CD4-positive, alpha-beta memory T cell (primary cell): ENCODE measurements at regions not wholly inside any gene's neighbourhood (a gene's known extent, or its start where the extent isn't known, plus 50 kb on each side); places are given as distances from the start of the nearest gene placed in this dataset.

Source experiments
- CTCF ChIA-PET: fragments of 350-600 bp; sonication (Branson Sonifier 250); formaldehyde crosslinking; loops from one replicate; lab custom pipeline; 2021; ENCODE audit warnings: inconsistent platforms; ENCODE audit not compliant: partially characterized antibody; lab: Charles Lee
- POLR2A ChIA-PET: fragments of 350-600 bp; sonication (Branson Sonifier 250); formaldehyde crosslinking; loops from one replicate; lab custom pipeline; 2021; ENCODE audit not compliant: partially characterized antibody; lab: Charles Lee
- DNase-seq, 5 donors: peaks; one replicate each; pipeline versions ENCODE4 v3.0.0 to v3.0.0-alpha.2; 2020 to 2022; ENCODE audit warnings: mixed read lengths in 1 of 5
- H3K27ac ChIP-seq: one replicate; pipeline ENCODE4 v1.7.0; 2013; ENCODE audit warnings: low read depth, low read length
- H3K27me3 ChIP-seq: 2 replicates; pipeline ENCODE4 v1.7.0; 2013; ENCODE audit warnings: mild to moderate bottlenecking, low read length, moderate library complexity; ENCODE audit not compliant: insufficient read depth
- H3K36me3 ChIP-seq: 2 replicates; pipeline ENCODE4 v1.7.0; 2013; ENCODE audit warnings: mild to moderate bottlenecking, low read length, moderate library complexity; ENCODE audit not compliant: insufficient read depth
- H3K4me1 ChIP-seq: 2 replicates; pipeline ENCODE4 v1.7.0; 2013; ENCODE audit warnings: mild to moderate bottlenecking, low read length, moderate library complexity; ENCODE audit not compliant: insufficient read depth
- H3K4me3 ChIP-seq, 2 donors: one replicate each; pipeline ENCODE4 v1.7.0; 2013; ENCODE audit warnings: low read length in 2 of 2, mild to moderate bottlenecking in 1 of 2
- H3K9me3 ChIP-seq, 2 donors: one replicate each; pipeline ENCODE4 v1.7.0; 2013; ENCODE audit warnings: low read length in 2 of 2, control low read depth in 1 of 2; ENCODE audit not compliant: control insufficient read depth in 1 of 2
- H3K27ac Mint-ChIP-seq, 7 donors: one replicate each; pipeline ENCODE4 v1.8.0; 2020 to 2021; ENCODE audit warnings: mixed read lengths in 7 of 7, mild to moderate bottlenecking in 6 of 7, inconsistent platforms in 3 of 7, moderate library complexity in 3 of 7
- H3K27me3 Mint-ChIP-seq, 2 donors: one replicate each; pipeline ENCODE4 v1.8.0; 2020 to 2021; ENCODE audit warnings: mixed read lengths in 2 of 2
- H3K36me3 Mint-ChIP-seq, 2 donors: one replicate each; pipeline ENCODE4 v1.8.0; 2020 to 2021; ENCODE audit warnings: mixed read lengths in 2 of 2, inconsistent platforms in 1 of 2, mild to moderate bottlenecking in 1 of 2
- H3K4me1 Mint-ChIP-seq, 4 donors: one replicate each; pipeline ENCODE4 v1.8.0; 2020 to 2021; ENCODE audit warnings: mixed read lengths in 4 of 4, mild to moderate bottlenecking in 1 of 4
- H3K4me3 Mint-ChIP-seq, 8 donors: one replicate each; pipeline ENCODE4 v1.8.0; 2020 to 2021; ENCODE audit warnings: mixed read lengths in 8 of 8, mild to moderate bottlenecking in 7 of 8, moderate library complexity in 6 of 8, inconsistent platforms in 3 of 8
- H3K9me3 Mint-ChIP-seq, 8 donors: one replicate each; pipeline ENCODE4 v1.8.0; 2020 to 2021; ENCODE audit warnings: mixed read lengths in 8 of 8, mild to moderate bottlenecking in 5 of 8, inconsistent platforms in 3 of 8, moderate library complexity in 1 of 8
- intact Hi-C: fragments of 100-400 bp; cut with micrococcal nuclease; formaldehyde crosslinking; loops from one replicate; pipeline ENCODE4 v1.15.1; 2023

DNA sequence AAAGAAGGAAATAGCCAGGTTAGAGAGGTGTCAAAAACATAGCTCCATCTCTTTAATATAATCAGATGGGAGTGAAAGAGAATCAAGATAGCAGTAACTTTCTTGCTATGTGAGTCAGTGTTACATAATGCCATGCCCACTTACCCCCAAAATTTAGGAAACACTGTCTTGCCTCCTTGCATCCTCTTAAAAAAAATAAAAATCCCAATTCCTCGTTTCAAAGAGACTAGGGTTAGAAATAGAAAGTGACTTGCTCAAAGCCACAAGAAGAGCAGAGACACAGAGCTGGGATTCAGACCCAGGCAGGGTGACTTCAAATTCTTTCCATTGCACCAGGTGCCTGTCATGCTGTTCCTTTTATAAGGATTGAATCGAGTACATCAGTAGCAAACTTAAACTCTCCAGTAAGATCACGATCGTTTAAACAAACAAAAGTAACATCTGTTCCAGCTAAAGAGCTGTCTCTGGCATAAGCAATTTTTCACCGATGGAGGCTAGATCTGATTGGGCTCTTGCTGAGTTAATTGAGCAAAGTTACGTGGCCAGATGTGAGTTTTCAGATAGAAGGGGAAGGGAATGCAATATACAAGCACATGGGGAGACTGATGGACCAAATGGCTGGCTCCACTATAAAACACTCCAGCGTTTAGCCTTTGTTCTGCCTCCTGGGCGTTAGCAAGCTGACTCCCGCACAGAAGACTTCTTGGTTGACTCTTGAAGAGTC, 176.9 kb downstream of the PALM2AKAP2 start:
- peaks cover 0 to 3% (median 0%) of the 10 kb centered on the region in 8 donors for H3K9me3 Mint-ChIP-seq
- CTCF ChIA-PET, result interaction anchor here (1.0 to 1.4 kb wide), 3 partner anchors 10 to 53 kb away, joined by 4 to 7 read pairs (median 4); no protein-coding TSS in a partner anchor

DNA sequence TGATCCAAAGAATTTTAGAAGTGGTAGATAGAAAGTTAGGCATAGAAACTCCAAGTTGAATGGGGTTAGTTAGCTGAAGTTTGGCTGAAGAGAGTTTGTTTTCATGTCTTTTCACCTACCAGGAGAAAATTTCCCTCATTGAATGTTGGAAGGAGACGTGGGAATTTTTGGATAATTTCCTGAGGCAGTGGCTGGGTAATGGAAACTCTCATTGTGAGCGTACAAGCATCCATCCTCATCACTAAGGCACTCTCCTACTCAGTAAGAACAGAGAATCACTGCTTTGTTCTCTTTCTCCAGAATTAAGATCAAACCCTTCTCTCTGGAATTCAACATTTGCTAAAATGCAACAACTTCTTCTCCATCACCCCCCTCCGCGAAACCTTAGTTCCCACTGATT, 179.7 kb downstream of the PALM2AKAP2 start:
- no peaks in the 10 kb centered on the region for H3K36me3 ChIP-seq
- CTCF ChIA-PET, result interaction anchor here (1.2 kb wide), 1 partner anchor 14 kb away, joined by 3 read pairs; no protein-coding TSS in a partner anchor
- no peaks in the 10 kb centered on the region for H3K27me3 ChIP-seq
- Mint-ChIP-seq H3K9me3 (no peaks in the 10 kb centered on the region), H3K27ac (no peak overlapping the region), H3K4me3 (no peak overlapping the region), H3K4me1 (peaks cover 13 to 22% (median 17%) of the 10 kb centered on the region in 4 donors), H3K27me3 (peaks cover 0 to 1% of the 10 kb centered on the region in 2 donors), H3K36me3 (no peaks in the 10 kb centered on the region)
- H3K27ac ChIP-seq, result no peak overlapping the region
- intact Hi-C loops, result no loop called here
- no peaks in the 10 kb centered on the region for H3K9me3 ChIP-seq
- H3K4me3 ChIP-seq, result no peak overlapping the region
- POLR2A ChIA-PET, result no interaction called here
- H3K4me1 ChIP-seq, result peaks cover 24% of the 10 kb centered on the region
- no peak for DNase-seq

More for the DNA sequence above, 176.9 kb downstream of the PALM2AKAP2 start:
- Histone ChIP-seq H3K9me3 (no peaks in the 10 kb centered on the region), H3K27ac (no peak overlapping the region), H3K36me3 (no peaks in the 10 kb centered on the region), H3K4me3 (no peak overlapping the region), H3K27me3 (no peaks in the 10 kb centered on the region), H3K4me1 (peaks cover 11% of the 10 kb centered on the region)
- no peak overlapping the region for H3K27ac Mint-ChIP-seq
- intact Hi-C loops, result no loop called here
- no peaks in the 10 kb centered on the region for H3K36me3 Mint-ChIP-seq
- H3K4me3 Mint-ChIP-seq, result no peak overlapping the region
- DNase-seq, result no peak
- peaks cover 0 to 1% of the 10 kb centered on the region in 2 donors for H3K27me3 Mint-ChIP-seq
- POLR2A ChIA-PET, result interaction anchor here (1.1 kb wide), 1 partner anchor 11 kb away, joined by 4 read pairs; no protein-coding TSS in a partner anchor
- H3K4me1 Mint-ChIP-seq, result peaks cover 8 to 11% (median 9%) of the 10 kb centered on the region in 4 donors

DNA sequence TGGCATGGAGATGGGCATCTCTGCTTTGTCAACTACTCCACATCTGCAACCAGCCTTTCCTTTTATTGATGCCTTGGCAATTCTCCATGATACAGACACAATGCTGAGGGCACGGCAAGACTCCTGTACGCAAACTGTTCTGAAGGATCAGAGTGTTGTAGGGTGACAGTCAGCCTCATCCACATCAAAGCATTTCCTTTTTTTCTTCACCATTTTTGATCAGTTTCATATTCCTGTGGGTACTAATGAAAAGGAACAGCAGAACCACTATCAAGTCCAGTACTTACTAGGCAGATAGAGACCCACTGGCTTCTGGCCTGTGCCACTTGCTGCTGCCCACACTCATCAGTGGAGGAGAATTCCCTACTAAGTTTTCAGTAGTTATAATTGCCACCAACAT, 181.6 kb downstream of the PALM2AKAP2 start:
- Mint-ChIP-seq H3K9me3 (no peaks in the 10 kb centered on the region), H3K27me3 (peaks cover 0 to 1% of the 10 kb centered on the region in 2 donors), H3K4me3 (peak overlapping the region in 2 of 8 donors; percentile 22 to 50), H3K36me3 (no peaks in the 10 kb centered on the region), H3K4me1 (peaks cover 14 to 30% (median 20%) of the 10 kb centered on the region in 4 donors), H3K27ac (peak overlapping the region in 1 of 7 donors; percentile 55)
- no peak for DNase-seq
- no peaks in the 10 kb centered on the region for H3K36me3 ChIP-seq
- H3K9me3 ChIP-seq, result no peaks in the 10 kb centered on the region
- no peaks in the 10 kb centered on the region for H3K27me3 ChIP-seq
- intact Hi-C loops, result no loop called here
- ChIA-PET POLR2A (no interaction called here), CTCF (interaction anchor here (0.6 kb wide), 1 partner anchor 10 kb away, joined by 3 read pairs; no protein-coding TSS in a partner anchor)
- H3K4me3 ChIP-seq, result no peak overlapping the region
- no peak overlapping the region for H3K27ac ChIP-seq
- H3K4me1 ChIP-seq, result peaks cover 24% of the 10 kb centered on the region

DNA sequence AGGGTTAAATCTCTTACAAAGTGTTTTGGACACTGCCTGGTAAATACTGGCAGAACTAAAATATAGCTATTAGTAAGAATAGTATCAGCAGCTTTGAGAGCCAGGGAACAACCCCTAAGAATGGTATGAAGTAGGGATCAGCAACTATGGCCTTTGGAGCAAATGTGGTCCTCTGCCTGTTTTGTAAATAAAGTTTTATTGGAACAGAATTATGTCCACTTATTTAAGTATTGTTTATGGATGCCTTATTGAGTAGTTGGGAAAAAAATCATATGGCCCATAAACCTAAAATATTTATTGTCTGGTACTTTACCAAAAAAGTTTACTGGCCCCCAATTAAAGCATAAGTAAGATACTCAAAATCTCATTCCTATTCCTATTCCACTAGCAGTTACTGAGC, 182.2 kb downstream of the PALM2AKAP2 start:
- Histone ChIP-seq H3K4me3 (no peak overlapping the region), H3K27me3 (no peaks in the 10 kb centered on the region), H3K36me3 (no peaks in the 10 kb centered on the region), H3K4me1 (peaks cover 24% of the 10 kb centered on the region), H3K9me3 (no peaks in the 10 kb centered on the region), H3K27ac (no peak overlapping the region)
- ChIA-PET POLR2A (no interaction called here), CTCF (interaction anchor here (1.2 to 1.3 kb wide), 3 partner anchors 39 to 96 kb away, joined by 3 to 4 read pairs (median 3); no protein-coding TSS in a partner anchor)
- H3K36me3 Mint-ChIP-seq, result no peaks in the 10 kb centered on the region
- no peak overlapping the region for H3K4me3 Mint-ChIP-seq
- intact Hi-C loops, result no loop called here
- DNase-seq, result no peak
- H3K4me1 Mint-ChIP-seq, result peaks cover 17 to 36% (median 24%) of the 10 kb centered on the region in 4 donors
- H3K27me3 Mint-ChIP-seq, result peaks cover 0 to 1% of the 10 kb centered on the region in 2 donors
- no peaks in the 10 kb centered on the region for H3K9me3 Mint-ChIP-seq
- no peak overlapping the region for H3K27ac Mint-ChIP-seq

DNA sequence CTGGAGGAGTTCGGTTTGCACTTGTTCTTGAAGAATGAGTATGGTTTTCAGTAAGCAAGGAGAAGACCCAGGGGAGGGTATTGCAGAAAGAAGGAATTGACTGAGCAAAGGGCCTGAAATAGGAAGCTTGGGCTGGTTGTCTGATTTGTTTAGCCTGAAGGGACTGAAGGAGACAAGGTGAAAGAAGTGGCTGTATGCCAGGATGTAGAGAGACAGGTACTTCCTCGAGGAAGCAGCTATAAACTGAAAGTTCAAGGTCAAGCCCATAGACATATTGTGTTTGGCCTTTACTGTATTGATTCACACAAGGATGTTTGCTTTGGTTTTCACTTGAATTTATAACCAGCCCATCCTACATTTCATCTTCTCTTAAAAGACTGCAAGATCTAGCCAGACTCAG, 183.1 kb downstream of the PALM2AKAP2 start:
- Histone ChIP-seq H3K4me3 (no peak overlapping the region), H3K27ac (no peak overlapping the region), H3K9me3 (no peaks in the 10 kb centered on the region), H3K27me3 (no peaks in the 10 kb centered on the region), H3K4me1 (peaks cover 31% of the 10 kb centered on the region), H3K36me3 (no peaks in the 10 kb centered on the region)
- Mint-ChIP-seq H3K4me3 (peak overlapping the region in 2 of 8 donors; percentile 3 to 35), H3K36me3 (no peaks in the 10 kb centered on the region), H3K9me3 (no peaks in the 10 kb centered on the region), H3K27ac (no peak overlapping the region), H3K4me1 (peaks cover 21 to 44% (median 31%) of the 10 kb centered on the region in 4 donors), H3K27me3 (peaks cover 0 to 1% of the 10 kb centered on the region in 2 donors)
- CTCF ChIA-PET, result interaction anchor here (1.2 to 1.3 kb wide), 3 partner anchors 40 to 95 kb away, joined by 3 to 4 read pairs (median 3); no protein-coding TSS in a partner anchor
- DNase-seq, result no peak
- intact Hi-C loops, result no loop called here
- POLR2A ChIA-PET, result no interaction called here

DNA sequence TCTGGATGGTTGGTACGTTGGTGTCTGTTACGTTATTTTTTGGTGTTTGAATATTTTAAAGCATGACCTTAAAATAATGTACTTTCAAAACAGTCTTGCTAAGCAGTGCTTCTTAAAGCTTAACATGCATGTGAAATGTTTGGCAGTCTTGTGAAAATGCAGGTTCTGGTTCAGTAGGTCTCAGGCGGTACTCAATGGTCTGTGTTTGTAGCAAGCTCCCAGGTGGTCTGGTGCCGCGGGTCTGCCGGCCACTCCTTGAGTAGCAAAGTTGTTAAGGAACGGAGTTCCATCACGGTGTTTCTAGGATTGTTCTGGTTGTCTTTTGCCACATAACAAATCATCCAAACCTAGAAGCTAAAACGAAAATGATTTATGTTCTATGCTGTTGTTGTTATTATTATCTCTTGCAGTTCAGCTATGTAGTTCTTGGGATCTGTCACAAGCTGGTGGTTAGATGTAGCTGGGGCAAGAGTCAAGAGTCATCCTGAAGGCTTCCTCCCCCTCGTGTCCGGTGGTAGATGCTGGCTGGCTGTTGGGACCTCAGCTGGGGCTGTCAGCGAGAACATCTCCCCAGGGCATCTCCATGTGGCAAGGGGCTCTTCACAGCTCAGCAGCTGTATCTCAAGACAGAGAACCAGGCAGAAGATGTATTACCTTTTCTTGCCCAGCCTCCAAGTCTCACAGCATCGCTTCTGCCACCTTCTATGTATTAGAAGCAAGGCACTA, 186.8 kb downstream of the PALM2AKAP2 start:
- no peak for DNase-seq
- no peaks in the 10 kb centered on the region for H3K27me3 Mint-ChIP-seq
- H3K27me3 ChIP-seq, result no peaks in the 10 kb centered on the region
- ChIA-PET POLR2A (interaction anchor here (1.2 to 2.2 kb wide), 5 partner anchors 16 to 182 kb away, joined by 4 to 15 read pairs (median 6); no protein-coding TSS in a partner anchor), CTCF (interaction anchor here (0.8 to 3.7 kb wide), 3 partner anchors 9 to 64 kb away, joined by 4 to 21 read pairs (median 4); no protein-coding TSS in a partner anchor)
- H3K27ac Mint-ChIP-seq, result peak overlapping the region in 5 of 7 donors; percentile 18 to 66 (median 44)
- no peaks in the 10 kb centered on the region for H3K36me3 Mint-ChIP-seq
- H3K36me3 ChIP-seq, result no peaks in the 10 kb centered on the region
- intact Hi-C loops, result loop anchor here (5.0 kb wide), 2 partner anchors 40 to 80 kb away; no protein-coding TSS in a partner anchor
- peaks cover 24 to 63% (median 46%) of the 10 kb centered on the region in 4 donors for H3K4me1 Mint-ChIP-seq
- H3K9me3 ChIP-seq, result no peaks in the 10 kb centered on the region
- no peak overlapping the region for H3K27ac ChIP-seq
- H3K4me3 Mint-ChIP-seq, result no peak overlapping the region
- no peak overlapping the region for H3K4me3 ChIP-seq
- H3K4me1 ChIP-seq, result peaks cover 42% of the 10 kb centered on the region
- no peaks in the 10 kb centered on the region for H3K9me3 Mint-ChIP-seq
